ENCODE measurements at regions not wholly inside any gene's neighbourhood (a gene's known extent, or its start where the extent isn't known, plus 50 kb on each side); places are given as distances from the start of the nearest gene placed in this dataset.

- Histone ChIP-seq H3K27me3 (ENCODE audit: control insufficient read depth in 3 of 3, insufficient read depth in 3 of 3, low read length in 2 of 3) (no peaks in the 10 kb centered on the region), H3K9me3 (ENCODE audit: control insufficient read depth in 4 of 4, insufficient read depth in 3 of 4, low read length in 3 of 4) (no peaks in the 10 kb centered on the region), H3K4me3 (no peak overlapping the region), H3K4me1 (ENCODE audit: control insufficient read depth in 5 of 5, insufficient read depth in 5 of 5, low read length in 5 of 5) (no peaks in the 10 kb centered on the region), H3K36me3 (ENCODE audit: control insufficient read depth in 4 of 4, insufficient read depth in 4 of 4, low read length in 4 of 4) (no peaks in the 10 kb centered on the region), H3K27ac (ENCODE audit: low read depth in 1 of 2, low read length in 1 of 2) (no peak overlapping the region), H3K9ac (ENCODE audit: insufficient read depth in 1 of 2, low read length in 2 of 2) (no peak overlapping the region)
- DNase-seq (no peak), ATAC-seq (ENCODE audit: insufficient read depth, low FRiP score) (no peak)
- 75 to 76% methylated on average over 6 of the region's 6 CpGs for WGBS, 2 donors
- no peak for TF ChIP-seq CTCF (IDR thresholded peaks at IDR 0.05; ENCODE audit: control extremely low read depth, extremely low read depth)
These were observed 399.9 kb downstream of the NXPH1 start for GRCh38 chr7:8833355-8833754.

GRCh38 chr7:8841171-8841570 is 407.8 kb downstream of the NXPH1 start:
- ATAC-seq (ENCODE audit: insufficient read depth, low FRiP score), result no peak
- DNase-seq, result no peak
- Histone ChIP-seq H3K27me3 (ENCODE audit: control insufficient read depth in 3 of 3, insufficient read depth in 3 of 3, low read length in 2 of 3) (no peaks in the 10 kb centered on the region), H3K9me3 (ENCODE audit: control insufficient read depth in 4 of 4, insufficient read depth in 3 of 4, low read length in 3 of 4) (no peaks in the 10 kb centered on the region), H3K9ac (ENCODE audit: insufficient read depth in 1 of 2, low read length in 2 of 2) (no peak overlapping the region), H3K27ac (ENCODE audit: low read depth in 1 of 2, low read length in 1 of 2) (no peak overlapping the region), H3K4me1 (ENCODE audit: control insufficient read depth in 5 of 5, insufficient read depth in 5 of 5, low read length in 5 of 5) (no peaks in the 10 kb centered on the region), H3K36me3 (ENCODE audit: control insufficient read depth in 4 of 4, insufficient read depth in 4 of 4, low read length in 4 of 4) (no peaks in the 10 kb centered on the region), H3K4me3 (no peak overlapping the region)
- TF ChIP-seq CTCF (IDR thresholded peaks at IDR 0.05; ENCODE audit: control extremely low read depth, extremely low read depth), result no peak

GRCh38 chr7:8871716-8872115 is 438.3 kb downstream of the NXPH1 start:
- no peak overlapping the region for H3K4me3 ChIP-seq
- no peaks in the 10 kb centered on the region for H3K36me3 ChIP-seq (ENCODE audit: control insufficient read depth in 4 of 4, insufficient read depth in 4 of 4, low read length in 4 of 4)
- no peaks in the 10 kb centered on the region for H3K27me3 ChIP-seq (ENCODE audit: control insufficient read depth in 3 of 3, insufficient read depth in 3 of 3, low read length in 2 of 3)
- no peaks in the 10 kb centered on the region for H3K9me3 ChIP-seq (ENCODE audit: control insufficient read depth in 4 of 4, insufficient read depth in 3 of 4, low read length in 3 of 4)
- DNase-seq (no peak), ATAC-seq (ENCODE audit: insufficient read depth, low FRiP score) (no peak)
- H3K9ac ChIP-seq (ENCODE audit: insufficient read depth in 1 of 2, low read length in 2 of 2), result no peak overlapping the region
- no peak overlapping the region for H3K27ac ChIP-seq (ENCODE audit: low read depth in 1 of 2, low read length in 1 of 2)
- H3K4me1 ChIP-seq (ENCODE audit: control insufficient read depth in 5 of 5, insufficient read depth in 5 of 5, low read length in 5 of 5), result no peaks in the 10 kb centered on the region
- WGBS, 2 donors, result 78 to 83% methylated on average over 2 of the region's 2 CpGs
- TF ChIP-seq CTCF (IDR thresholded peaks at IDR 0.05; ENCODE audit: control extremely low read depth, extremely low read depth), result no peak

GRCh38 chr7:8881916-8882315 is 448.5 kb downstream of the NXPH1 start:
- no peak overlapping the region for H3K27ac ChIP-seq (ENCODE audit: low read depth in 1 of 2, low read length in 1 of 2)
- no peak for TF ChIP-seq CTCF (IDR thresholded peaks at IDR 0.05; ENCODE audit: control extremely low read depth, extremely low read depth)
- ATAC-seq (ENCODE audit: insufficient read depth, low FRiP score) (no peak), DNase-seq (peak in 1 of 3 donors; percentile 28)
- H3K4me3 ChIP-seq, result no peak overlapping the region
- no peak overlapping the region for H3K9ac ChIP-seq (ENCODE audit: insufficient read depth in 1 of 2, low read length in 2 of 2)
- no peaks in the 10 kb centered on the region for H3K4me1 ChIP-seq (ENCODE audit: control insufficient read depth in 5 of 5, insufficient read depth in 5 of 5, low read length in 5 of 5)
- H3K9me3 ChIP-seq (ENCODE audit: control insufficient read depth in 4 of 4, insufficient read depth in 3 of 4, low read length in 3 of 4), result no peaks in the 10 kb centered on the region
- H3K36me3 ChIP-seq (ENCODE audit: control insufficient read depth in 4 of 4, insufficient read depth in 4 of 4, low read length in 4 of 4), result no peaks in the 10 kb centered on the region
- 76 to 84% methylated on average over 2 of the region's 2 CpGs for WGBS, 2 donors
- no peaks in the 10 kb centered on the region for H3K27me3 ChIP-seq (ENCODE audit: control insufficient read depth in 3 of 3, insufficient read depth in 3 of 3, low read length in 2 of 3)
